IMR-90 (cell line): ENCODE measurements at regions not wholly inside any gene's neighbourhood (a gene's known extent, or its start where the extent isn't known, plus 50 kb on each side); places are given as distances from the start of the nearest gene placed in this dataset.

Source experiments
- BHLHE40 ChIP-seq: fragments of 150-350 bp; IDR thresholded peaks from 2 replicates; pipeline ENCODE4 v1.6.1; 2016; ENCODE audit warnings: mild to moderate bottlenecking, low read depth, low read length
- CEBPB ChIP-seq: IDR thresholded peaks from 2 replicates; pipeline ENCODE4 v1.6.1; 2012; ENCODE audit warnings: low read depth, low read length, improper control_type of control experiment
- FOS ChIP-seq: fragments of 150-350 bp; IDR thresholded peaks from 2 replicates; pipeline ENCODE4 v1.6.1; 2016; ENCODE audit warnings: low read depth, low read length
- MXI1 ChIP-seq: IDR thresholded peaks from 2 replicates; pipeline ENCODE4 v1.6.1; 2012; ENCODE audit warnings: low read depth, mild to moderate bottlenecking, low read length, moderate library complexity, borderline replicate concordance
- POLR2A ChIP-seq: IDR thresholded peaks from 2 replicates; pipeline ENCODE4 v1.6.1; 2012; ENCODE audit warnings: mild to moderate bottlenecking, low read depth, low read length
- RAD21 ChIP-seq: IDR thresholded peaks from 2 replicates; pipeline ENCODE4 v1.6.1; 2012; ENCODE audit warnings: low read length, improper control_type of control experiment
- RCOR1 ChIP-seq: IDR thresholded peaks from 2 replicates; pipeline ENCODE4 v1.6.1; 2012; ENCODE audit warnings: mild to moderate bottlenecking, low read length, improper control_type of control experiment; ENCODE audit not compliant: insufficient replicate concordance
- RFX5 ChIP-seq: IDR thresholded peaks from 2 replicates; pipeline ENCODE4 v1.8.0; 2012; ENCODE audit warnings: low read depth, mild to moderate bottlenecking, low read length, moderate library complexity
- SMC3 ChIP-seq: fragments of 150-350 bp; IDR thresholded peaks from 2 replicates; pipeline ENCODE4 v1.6.1; 2016; ENCODE audit warnings: low read depth, mild to moderate bottlenecking, antibody characterized with exemption, low read length, moderate library complexity
- USF2 ChIP-seq: fragments of 150-350 bp; IDR thresholded peaks from 2 replicates; pipeline ENCODE4 v1.6.1; 2017; ENCODE audit warnings: mild to moderate bottlenecking, antibody characterized with exemption, low read length, low read depth
- TF ChIP-seq, protein P1 (sequence below): conservative IDR thresholded peaks from 2 replicates; pipeline ENCODE4 v1.5.1; 2012; ENCODE audit warnings: mild to moderate bottlenecking, low read depth, low read length, improper control_type of control experiment

DNA sequence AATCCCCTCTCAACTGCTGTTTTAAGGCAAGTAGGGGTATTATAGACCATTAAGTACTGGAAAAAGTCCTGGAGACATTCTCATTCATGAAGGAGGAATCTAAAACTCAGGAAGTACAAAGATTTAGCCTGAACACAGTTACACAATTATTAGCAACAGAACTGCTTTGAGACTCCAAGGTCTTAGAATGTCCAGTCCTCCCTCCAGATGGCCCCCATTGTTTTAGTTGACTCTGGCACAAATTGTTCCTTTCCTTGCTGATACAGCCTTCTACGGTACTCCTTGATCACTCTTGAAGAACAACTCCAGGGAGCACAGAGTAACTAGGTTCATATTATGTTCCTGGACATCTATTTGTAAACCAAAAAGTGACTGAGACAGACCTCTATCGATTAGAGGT is 210.1 kb upstream of the RND3 start:
- TF ChIP-seq MXI1 (no peak), POLR2A (no peak), RFX5 (no peak), SMC3 (no peak), BHLHE40 (no peak), RCOR1 (no peak), CEBPB (no peak), RAD21 (no peak), USF2 (no peak), FOS (no peak)
- TF ChIP-seq, protein P1, sequence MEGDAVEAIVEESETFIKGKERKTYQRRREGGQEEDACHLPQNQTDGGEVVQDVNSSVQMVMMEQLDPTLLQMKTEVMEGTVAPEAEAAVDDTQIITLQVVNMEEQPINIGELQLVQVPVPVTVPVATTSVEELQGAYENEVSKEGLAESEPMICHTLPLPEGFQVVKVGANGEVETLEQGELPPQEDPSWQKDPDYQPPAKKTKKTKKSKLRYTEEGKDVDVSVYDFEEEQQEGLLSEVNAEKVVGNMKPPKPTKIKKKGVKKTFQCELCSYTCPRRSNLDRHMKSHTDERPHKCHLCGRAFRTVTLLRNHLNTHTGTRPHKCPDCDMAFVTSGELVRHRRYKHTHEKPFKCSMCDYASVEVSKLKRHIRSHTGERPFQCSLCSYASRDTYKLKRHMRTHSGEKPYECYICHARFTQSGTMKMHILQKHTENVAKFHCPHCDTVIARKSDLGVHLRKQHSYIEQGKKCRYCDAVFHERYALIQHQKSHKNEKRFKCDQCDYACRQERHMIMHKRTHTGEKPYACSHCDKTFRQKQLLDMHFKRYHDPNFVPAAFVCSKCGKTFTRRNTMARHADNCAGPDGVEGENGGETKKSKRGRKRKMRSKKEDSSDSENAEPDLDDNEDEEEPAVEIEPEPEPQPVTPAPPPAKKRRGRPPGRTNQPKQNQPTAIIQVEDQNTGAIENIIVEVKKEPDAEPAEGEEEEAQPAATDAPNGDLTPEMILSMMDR = no peak
